Endothelial cell of umbilical vein (primary cell): ENCODE measurements at regions not wholly inside any gene's neighbourhood (a gene's known extent, or its start where the extent isn't known, plus 50 kb on each side); places are given as distances from the start of the nearest gene placed in this dataset.

ENCODE experiments used
- BruUV-seq: library from RNA; stranded (reverse); fragments of 400-500 nt; replicated peaks from 2 replicates; lab custom pipeline; 2021; lab: Mats Ljungman, UMichigan
- CTCF ChIA-PET: fragments of 300-600, 350-600 bp; sonication (Branson Sonifier 250); formaldehyde crosslinking; loops from one replicate; lab custom pipeline; 2021; ENCODE audit warnings: antibody characterized with exemption, inconsistent platforms; lab: Charles Lee
- POLR2A ChIA-PET: fragments of 300-600, 350-600 bp; sonication (Branson Sonifier 250); formaldehyde crosslinking; loops from one replicate; lab custom pipeline; 2021; ENCODE audit warnings: antibody characterized with exemption, inconsistent platforms; lab: Charles Lee
- DNase-seq: peaks from one replicate; pipeline ENCODE4 v3.0.0-alpha.2; 2011; ENCODE audit warnings: low read depth, low spot score
- FAIRE-seq: peaks from 2 replicates; lab custom pipeline; 2011; peaks lifted over from hg19 to GRCh38; lab: Jason Lieb, UNC
- H2AFZ ChIP-seq: 2 replicates; pipeline ENCODE4 v1.6.0; 2012; ENCODE audit warnings: low read depth, low read length, control low read depth, inconsistent platforms
- H3K27ac ChIP-seq: 2 replicates; pipeline ENCODE4 v1.5.1; 2011; ENCODE audit warnings: low read depth, mild to moderate bottlenecking, control low read depth, low read length, moderate library complexity; ENCODE audit not compliant: insufficient read depth
- H3K27me3 ChIP-seq, 2 experiments: 2 replicates each; pipeline versions ENCODE4 v1.6.0 to v1.6.1; 2011; ENCODE audit warnings: low read length in 2 of 2, mixed read lengths in 1 of 2; ENCODE audit not compliant: control insufficient read depth in 2 of 2, insufficient read depth in 2 of 2
- H3K36me3 ChIP-seq, 2 experiments: 2 replicates in 1 of 2; 3 replicates in 1 of 2; pipeline ENCODE4 v1.5.1; 2011; ENCODE audit warnings: low read length in 2 of 2, mild to moderate bottlenecking in 1 of 2, moderate library complexity in 1 of 2; ENCODE audit not compliant: control insufficient read depth in 2 of 2, insufficient read depth in 2 of 2; ENCODE audit errors: extremely low read depth in 1 of 2
- H3K4me1 ChIP-seq: 3 replicates; pipeline ENCODE4 v1.5.1; 2011; ENCODE audit warnings: mild to moderate bottlenecking, low read length; ENCODE audit not compliant: control insufficient read depth, insufficient read depth; ENCODE audit errors: extremely low read depth
- H3K4me2 ChIP-seq: 2 replicates; pipeline ENCODE4 v1.6.1; 2011; ENCODE audit warnings: low read length, control low read depth, mixed read lengths; ENCODE audit not compliant: insufficient read depth
- H3K4me3 ChIP-seq, 3 experiments: fragments of 200-600 bp in 1 of 3; sonication (generic), shearing (Covaris generic) in 1 of 3; replicated peaks in 1 of 3; 2 replicates each; pipeline ENCODE4 v1.5.1; 2011 to 2016; ENCODE audit warnings: control low read depth in 3 of 3, low read length in 3 of 3, mild to moderate bottlenecking in 2 of 3, inconsistent platforms in 1 of 3, low read depth in 1 of 3, moderate library complexity in 1 of 3; ENCODE audit not compliant: insufficient read depth in 1 of 3
- H3K79me2 ChIP-seq: 2 replicates; pipeline ENCODE4 v1.6.0; 2012; ENCODE audit warnings: low read length, inconsistent platforms; ENCODE audit not compliant: control insufficient read depth, insufficient read depth
- H3K9ac ChIP-seq: replicated peaks from 2 replicates; pipeline ENCODE3; 2011; ENCODE audit warnings: low read length, control low read depth; ENCODE audit not compliant: insufficient read depth; ENCODE audit errors: extremely low read depth
- H3K9me1 ChIP-seq: replicated peaks from 3 replicates; pipeline ENCODE4 v1.6.0; 2011; ENCODE audit warnings: mild to moderate bottlenecking, low read length; ENCODE audit not compliant: control insufficient read depth, insufficient read depth; ENCODE audit errors: extremely low read depth
- H3K9me3 ChIP-seq: replicated peaks from 2 replicates; pipeline ENCODE4 v1.5.1; 2012; ENCODE audit warnings: low read length, inconsistent platforms; ENCODE audit not compliant: control insufficient read depth, insufficient read depth
- H4K20me1 ChIP-seq: replicated peaks from 2 replicates; pipeline ENCODE3; 2011; ENCODE audit warnings: mild to moderate bottlenecking, low read length; ENCODE audit not compliant: control insufficient read depth, insufficient read depth; ENCODE audit errors: extremely low read depth
- CTCF ChIP-seq, 2 donors: IDR thresholded peaks; 1 replicate in 1 of 2; 2 replicates in 1 of 2; pipeline ENCODE4 v1.5.1; 2011; ENCODE audit warnings: low read length in 2 of 2, mild to moderate bottlenecking in 2 of 2, moderate library complexity in 2 of 2, control low read depth in 1 of 2, inconsistent platforms in 1 of 2, low read depth in 1 of 2; ENCODE audit not compliant: insufficient read depth in 1 of 2; ENCODE audit errors: extremely low read depth in 1 of 2
- EZH2 ChIP-seq: IDR thresholded peaks from 2 replicates; pipeline ENCODE4 v1.6.1; 2012; ENCODE audit warnings: borderline replicate concordance, low read depth, mild to moderate bottlenecking, moderate library complexity, low read length, inconsistent platforms; ENCODE audit not compliant: severe bottlenecking
- FOS ChIP-seq: IDR thresholded peaks from 2 replicates; pipeline ENCODE4 v1.6.1; 2011; ENCODE audit warnings: mild to moderate bottlenecking, low read length, moderate library complexity, borderline replicate concordance; ENCODE audit not compliant: insufficient read depth
- GATA2 ChIP-seq: IDR thresholded peaks from 2 replicates; pipeline ENCODE4 v1.7.0; 2011; ENCODE audit warnings: low read depth, mild to moderate bottlenecking, moderate library complexity, mixed read lengths, low read length; ENCODE audit not compliant: insufficient read length, insufficient read depth
- JUN ChIP-seq: IDR thresholded peaks from 2 replicates; pipeline ENCODE4 v1.6.1; 2011; ENCODE audit warnings: borderline replicate concordance, low read depth; ENCODE audit not compliant: insufficient read length, insufficient read depth
- MAX ChIP-seq: IDR thresholded peaks from 2 replicates; pipeline ENCODE4 v1.6.1; 2011; ENCODE audit not compliant: insufficient read depth, insufficient read length
- MYC ChIP-seq: IDR thresholded peaks from one replicate; pipeline ENCODE4 v1.6.1; 2011; ENCODE audit warnings: mild to moderate bottlenecking, low read depth, low read length
- POLR2A ChIP-seq: IDR thresholded peaks from 2 replicates; pipeline ENCODE4 v1.6.1; 2012; ENCODE audit warnings: low read depth, mild to moderate bottlenecking, control low read depth, low read length
- POLR2AphosphoS5 ChIP-seq: IDR thresholded peaks from 2 replicates; pipeline ENCODE4 v1.6.1; 2012; ENCODE audit warnings: low read depth, mild to moderate bottlenecking, control low read depth, low read length, moderate library complexity; ENCODE audit not compliant: insufficient read depth
- dilution Hi-C: fragments of 300-500 bp; cut with MboI; formaldehyde crosslinking; loops from one replicate; pipeline ENCODE4 v1.15.0; 2019; ENCODE audit warnings: low sequenced_read_pairs; ENCODE audit not compliant: extremely low pct_ligation_motif_present
- intact Hi-C: fragments of 100-400 bp; cut with micrococcal nuclease; formaldehyde crosslinking; loops from one replicate; pipeline ENCODE4 v1.10.0; 2022

- Histone ChIP-seq H3K4me1 (no peaks in the 10 kb centered on the region), H3K9ac (no peak overlapping the region), H3K79me2 (no peaks in the 10 kb centered on the region), H3K27ac (no peak overlapping the region), H3K4me2 (no peak overlapping the region), H3K4me3 (no peak overlapping the region), H3K36me3 (no peaks in the 10 kb centered on the region), H3K9me3 (no peaks in the 10 kb centered on the region), H4K20me1 (no peaks in the 10 kb centered on the region), H2AFZ (no peak overlapping the region), H3K27me3 (no peaks in the 10 kb centered on the region), H3K9me1 (no peaks in the 10 kb centered on the region)
- intact Hi-C loops (no loop called here), dilution Hi-C loops (no loop called here)
- POLR2A ChIA-PET = no interaction called here
- BruUV-seq = no TSS peak
- FAIRE-seq = no peak
- TF ChIP-seq POLR2A (no peak), GATA2 (no peak), FOS (no peak), JUN (no peak), CTCF (IDR thresholded peaks at IDR 0.05; ENCODE audit: extremely low read depth in 1 of 2, insufficient read depth in 1 of 2, low read depth in 1 of 2, low read length in 2 of 2) (no peak), MYC (no peak), MAX (no peak), POLR2AphosphoS5 (no peak), EZH2 (no peak)
- CTCF ChIA-PET = no interaction called here
- DNase-seq = no peak
Observed at GRCh38 chr2:147506889-147507288, 337.9 kb upstream of the ACVR2A start.
